GM12874 (cell line): ENCODE measurements at regions not wholly inside any gene's neighbourhood (a gene's known extent, or its start where the extent isn't known, plus 50 kb on each side); places are given as distances from the start of the nearest gene placed in this dataset.

Experiments used
- TF ChIP-seq, protein P1 (sequence below): IDR thresholded peaks from 2 replicates; pipeline ENCODE4 v1.5.1; 2011; ENCODE audit warnings: low read depth, mild to moderate bottlenecking, control low read depth, low read length, moderate library complexity; ENCODE audit not compliant: insufficient read depth

DNA sequence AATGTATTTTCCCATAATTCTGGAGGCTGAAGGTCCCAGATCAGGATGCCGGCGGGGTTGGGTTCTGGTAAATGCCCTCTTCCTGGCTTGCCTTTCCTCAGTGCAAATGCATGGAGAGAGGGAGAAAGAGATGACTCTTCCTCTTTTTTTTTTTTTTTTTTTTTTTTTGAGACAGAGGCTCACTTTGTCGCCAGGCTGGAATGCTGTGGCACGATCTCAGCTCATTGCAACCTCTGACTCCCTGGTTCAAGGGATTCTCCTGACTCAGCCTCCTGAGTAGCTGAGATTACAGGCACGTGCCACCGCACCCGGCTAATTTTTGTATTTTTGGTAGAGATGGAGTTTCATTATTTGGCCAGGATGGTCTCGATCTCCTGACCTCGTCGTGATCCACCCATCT, 300.0 kb upstream of the TAS2R1 start:
- TF ChIP-seq, protein P1, sequence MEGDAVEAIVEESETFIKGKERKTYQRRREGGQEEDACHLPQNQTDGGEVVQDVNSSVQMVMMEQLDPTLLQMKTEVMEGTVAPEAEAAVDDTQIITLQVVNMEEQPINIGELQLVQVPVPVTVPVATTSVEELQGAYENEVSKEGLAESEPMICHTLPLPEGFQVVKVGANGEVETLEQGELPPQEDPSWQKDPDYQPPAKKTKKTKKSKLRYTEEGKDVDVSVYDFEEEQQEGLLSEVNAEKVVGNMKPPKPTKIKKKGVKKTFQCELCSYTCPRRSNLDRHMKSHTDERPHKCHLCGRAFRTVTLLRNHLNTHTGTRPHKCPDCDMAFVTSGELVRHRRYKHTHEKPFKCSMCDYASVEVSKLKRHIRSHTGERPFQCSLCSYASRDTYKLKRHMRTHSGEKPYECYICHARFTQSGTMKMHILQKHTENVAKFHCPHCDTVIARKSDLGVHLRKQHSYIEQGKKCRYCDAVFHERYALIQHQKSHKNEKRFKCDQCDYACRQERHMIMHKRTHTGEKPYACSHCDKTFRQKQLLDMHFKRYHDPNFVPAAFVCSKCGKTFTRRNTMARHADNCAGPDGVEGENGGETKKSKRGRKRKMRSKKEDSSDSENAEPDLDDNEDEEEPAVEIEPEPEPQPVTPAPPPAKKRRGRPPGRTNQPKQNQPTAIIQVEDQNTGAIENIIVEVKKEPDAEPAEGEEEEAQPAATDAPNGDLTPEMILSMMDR: no peak

DNA sequence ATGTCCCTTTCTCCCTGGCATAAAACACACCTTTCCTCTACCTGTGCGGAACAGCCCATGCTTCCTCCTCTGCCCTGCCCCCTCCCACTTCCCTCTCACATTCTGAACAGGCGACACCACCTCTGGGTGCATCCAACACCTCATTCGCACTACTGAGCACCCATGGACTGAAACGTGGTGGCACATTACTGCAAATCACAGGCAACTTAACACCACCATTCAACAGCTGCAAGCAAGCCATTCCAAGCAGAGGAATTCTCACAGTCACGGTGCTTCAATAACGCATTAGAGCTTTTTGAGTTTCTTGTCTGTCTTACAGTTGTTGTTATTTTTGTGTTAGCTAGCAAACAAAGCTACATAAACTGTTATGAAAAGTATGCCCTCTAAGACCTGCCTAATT, 298.2 kb upstream of the TAS2R1 start:
- TF ChIP-seq, protein P1: no peak

DNA sequence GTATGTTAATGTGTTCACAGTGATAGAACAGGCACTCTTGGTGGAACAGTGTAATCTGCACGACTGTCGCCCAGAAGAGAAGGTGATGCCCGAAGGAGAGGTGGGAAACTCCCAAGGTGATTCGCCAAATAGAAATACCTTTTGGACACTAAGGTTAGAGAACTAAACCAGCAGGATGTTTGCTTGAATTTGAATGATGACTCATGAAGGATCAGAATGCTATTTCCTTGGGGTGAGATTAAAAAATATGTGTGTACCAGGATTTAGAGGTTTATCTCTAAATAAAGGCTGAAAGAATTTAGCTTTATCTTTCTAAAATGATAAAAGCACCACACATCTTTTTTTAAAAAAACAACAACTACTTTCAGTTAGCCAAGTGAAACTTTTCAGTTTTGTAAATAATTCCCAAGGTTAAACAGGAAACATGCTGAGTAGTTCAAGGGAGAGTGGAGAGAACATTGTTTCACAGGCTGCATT, 297.4 kb upstream of the TAS2R1 start:
- TF ChIP-seq, protein P1: no peak

DNA sequence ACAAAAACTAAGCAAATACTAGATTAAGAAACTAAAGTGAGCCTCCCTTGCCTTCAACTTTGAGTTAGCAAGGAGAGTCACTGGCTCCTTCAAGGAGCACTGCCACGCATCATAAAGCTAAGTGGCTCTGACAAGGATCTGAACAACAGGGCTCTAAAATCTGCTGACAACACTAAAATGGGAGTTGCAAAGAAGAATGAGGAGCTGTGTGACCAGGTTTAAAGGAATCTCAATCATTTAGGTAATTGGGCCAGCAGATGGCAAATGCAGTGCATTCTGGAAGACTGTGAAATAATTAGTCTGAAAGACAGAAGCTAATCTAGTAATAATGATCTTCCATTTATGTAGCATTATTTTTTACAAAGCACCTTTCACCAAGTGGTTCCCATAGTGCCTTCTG, 297.0 kb upstream of the TAS2R1 start:
- TF ChIP-seq, protein P1: no peak

DNA sequence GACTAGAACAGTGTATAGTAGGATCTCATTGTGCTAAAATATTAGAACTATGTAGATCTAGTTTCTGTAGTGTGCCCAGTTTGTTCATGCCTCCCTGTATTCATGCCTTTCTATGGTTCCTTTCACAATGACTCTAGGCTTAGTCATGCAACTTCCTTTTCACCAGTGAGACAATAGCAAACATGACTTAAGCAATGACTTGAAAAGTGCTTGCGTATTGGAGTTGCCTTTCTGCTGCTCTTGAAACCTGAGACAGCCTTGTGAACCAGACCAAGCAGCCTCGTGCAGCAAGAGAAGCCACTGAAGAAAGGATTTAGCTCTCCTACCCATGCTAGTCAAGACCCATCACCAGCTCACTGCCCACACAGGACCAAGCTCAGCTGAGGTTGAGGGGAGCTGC, 294.5 kb upstream of the TAS2R1 start:
- TF ChIP-seq, protein P1: no peak

DNA sequence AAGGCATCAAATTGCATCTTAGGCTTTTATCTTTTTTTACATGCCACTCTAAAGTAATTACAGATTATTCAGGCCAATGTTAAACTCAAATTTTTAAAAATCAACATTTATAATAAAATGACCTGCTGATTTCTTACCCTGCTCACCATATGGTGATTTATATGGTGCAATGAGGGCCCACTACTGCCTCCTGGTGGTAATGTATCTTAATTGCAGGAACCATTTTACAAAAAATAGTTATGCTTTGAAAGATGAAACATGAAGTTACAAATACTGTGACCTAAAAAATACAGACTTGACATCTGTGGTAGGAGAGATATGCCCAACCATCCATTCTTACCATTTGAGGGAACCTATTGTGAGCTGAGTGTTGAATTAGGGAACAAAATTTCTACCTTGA, 292.6 kb upstream of the TAS2R1 start:
- TF ChIP-seq, protein P1: no peak; the same call in 1 of the 2 replicates

DNA sequence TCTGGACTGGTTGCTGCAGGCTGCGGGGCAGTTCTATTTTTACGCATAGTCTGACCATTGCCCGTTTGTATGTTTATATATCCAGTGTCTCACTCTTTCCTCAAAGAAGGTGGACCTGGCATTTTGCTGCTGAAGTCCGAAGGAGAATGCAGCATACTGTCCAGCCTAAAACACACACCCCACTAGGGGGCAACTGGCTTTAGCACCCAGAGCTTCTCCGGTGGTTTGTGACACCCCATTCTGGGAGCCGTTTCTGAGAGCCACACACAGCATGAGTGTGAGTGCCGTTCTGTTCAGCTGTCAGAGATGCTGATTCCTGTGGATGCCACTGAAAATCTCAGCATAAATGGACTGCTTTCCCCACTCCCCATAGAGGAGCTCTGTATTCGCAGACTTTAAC, 290.5 kb upstream of the TAS2R1 start:
- TF ChIP-seq, protein P1: no peak
